Mammary epithelial cell (primary cell): ENCODE measurements at regions not wholly inside any gene's neighbourhood (a gene's known extent, or its start where the extent isn't known, plus 50 kb on each side); places are given as distances from the start of the nearest gene placed in this dataset.

Source experiments
- EZH2 ChIP-seq: IDR thresholded peaks from 2 replicates; pipeline ENCODE4 v1.6.1; 2012; ENCODE audit warnings: low read length, inconsistent platforms, borderline replicate concordance
- TF ChIP-seq, protein P1 (sequence below), 2 donors: IDR thresholded peaks in 1 of 2; conservative IDR thresholded peaks in 1 of 2; 2 replicates each; pipeline ENCODE4 v1.5.1; 2011 to 2012; ENCODE audit warnings: inconsistent platforms in 2 of 2, low read length in 2 of 2, mild to moderate bottlenecking in 2 of 2, control low read depth in 1 of 2, low read depth in 1 of 2; ENCODE audit not compliant: insufficient read depth in 1 of 2; ENCODE audit errors: extremely low read depth in 1 of 2

GRCh38 chr4:75107755-75108612, 175.1 kb downstream of the PARM1 start:
- no peak for TF ChIP-seq EZH2
- TF ChIP-seq, protein P1, sequence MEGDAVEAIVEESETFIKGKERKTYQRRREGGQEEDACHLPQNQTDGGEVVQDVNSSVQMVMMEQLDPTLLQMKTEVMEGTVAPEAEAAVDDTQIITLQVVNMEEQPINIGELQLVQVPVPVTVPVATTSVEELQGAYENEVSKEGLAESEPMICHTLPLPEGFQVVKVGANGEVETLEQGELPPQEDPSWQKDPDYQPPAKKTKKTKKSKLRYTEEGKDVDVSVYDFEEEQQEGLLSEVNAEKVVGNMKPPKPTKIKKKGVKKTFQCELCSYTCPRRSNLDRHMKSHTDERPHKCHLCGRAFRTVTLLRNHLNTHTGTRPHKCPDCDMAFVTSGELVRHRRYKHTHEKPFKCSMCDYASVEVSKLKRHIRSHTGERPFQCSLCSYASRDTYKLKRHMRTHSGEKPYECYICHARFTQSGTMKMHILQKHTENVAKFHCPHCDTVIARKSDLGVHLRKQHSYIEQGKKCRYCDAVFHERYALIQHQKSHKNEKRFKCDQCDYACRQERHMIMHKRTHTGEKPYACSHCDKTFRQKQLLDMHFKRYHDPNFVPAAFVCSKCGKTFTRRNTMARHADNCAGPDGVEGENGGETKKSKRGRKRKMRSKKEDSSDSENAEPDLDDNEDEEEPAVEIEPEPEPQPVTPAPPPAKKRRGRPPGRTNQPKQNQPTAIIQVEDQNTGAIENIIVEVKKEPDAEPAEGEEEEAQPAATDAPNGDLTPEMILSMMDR (conservative IDR thresholded peaks at IDR 0.05 in 1 of 2, IDR thresholded peaks at IDR 0.05 in 1 of 2; ENCODE audit: extremely low read depth in 1 of 2, insufficient read depth in 1 of 2, low read depth in 1 of 2, low read length in 2 of 2), result no peak
